IMR-90 (cell line): ENCODE measurements at regions not wholly inside any gene's neighbourhood (a gene's known extent, or its start where the extent isn't known, plus 50 kb on each side); places are given as distances from the start of the nearest gene placed in this dataset.
"Not testable (repeated sequence)": the region's sequence is repeated elsewhere in the genome, so short reads cannot be mapped to it uniquely, and the experiment has no call there.

ENCODE experiments used
- BHLHE40 ChIP-seq: fragments of 150-350 bp; IDR thresholded peaks from 2 replicates; pipeline ENCODE4 v1.6.1; 2016; ENCODE audit warnings: mild to moderate bottlenecking, low read depth, low read length
- CEBPB ChIP-seq: IDR thresholded peaks from 2 replicates; pipeline ENCODE4 v1.6.1; 2012; ENCODE audit warnings: low read depth, low read length, improper control_type of control experiment
- CTCF ChIP-seq: conservative IDR thresholded peaks from 2 replicates; pipeline ENCODE4 v1.5.1; 2012; ENCODE audit warnings: mild to moderate bottlenecking, low read depth, low read length, improper control_type of control experiment
- MAFK ChIP-seq: IDR thresholded peaks from 2 replicates; pipeline ENCODE4 v1.6.1; 2012; ENCODE audit warnings: low read depth, low read length, improper control_type of control experiment
- POLR2A ChIP-seq: IDR thresholded peaks from 2 replicates; pipeline ENCODE4 v1.6.1; 2012; ENCODE audit warnings: mild to moderate bottlenecking, low read depth, low read length
- SMC3 ChIP-seq: fragments of 150-350 bp; IDR thresholded peaks from 2 replicates; pipeline ENCODE4 v1.6.1; 2016; ENCODE audit warnings: low read depth, mild to moderate bottlenecking, antibody characterized with exemption, low read length, moderate library complexity
- TF ChIP-seq, protein P1 (sequence below): fragments of 150-350 bp; IDR thresholded peaks from 2 replicates; pipeline ENCODE4 v1.6.1; 2017; ENCODE audit warnings: mild to moderate bottlenecking, antibody characterized with exemption, low read length, low read depth

DNA sequence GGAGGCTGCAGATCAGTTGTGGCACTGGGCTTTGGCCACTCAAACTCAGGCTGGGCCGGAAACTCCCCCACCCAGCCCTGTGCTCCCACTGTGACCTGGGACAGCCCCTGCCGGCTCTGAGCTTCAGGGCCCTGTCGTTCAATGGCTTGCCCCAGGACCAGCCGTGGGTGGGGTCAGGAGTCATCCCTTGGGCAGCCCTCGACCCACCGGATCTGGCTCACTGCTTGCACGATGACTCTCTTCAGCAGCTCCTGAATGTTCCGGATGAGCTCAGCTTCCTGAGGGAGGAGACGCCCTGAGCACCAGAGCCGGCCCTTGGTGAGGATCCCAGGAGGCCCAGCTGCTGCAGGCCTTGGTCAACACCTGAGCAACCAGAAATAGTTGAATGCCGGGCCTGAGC, 1544.2 kb upstream of the USP9Y start:
- TF ChIP-seq CEBPB, CTCF, POLR2A, BHLHE40, SMC3, MAFK: not testable (repeated sequence)
- TF ChIP-seq, protein P1, sequence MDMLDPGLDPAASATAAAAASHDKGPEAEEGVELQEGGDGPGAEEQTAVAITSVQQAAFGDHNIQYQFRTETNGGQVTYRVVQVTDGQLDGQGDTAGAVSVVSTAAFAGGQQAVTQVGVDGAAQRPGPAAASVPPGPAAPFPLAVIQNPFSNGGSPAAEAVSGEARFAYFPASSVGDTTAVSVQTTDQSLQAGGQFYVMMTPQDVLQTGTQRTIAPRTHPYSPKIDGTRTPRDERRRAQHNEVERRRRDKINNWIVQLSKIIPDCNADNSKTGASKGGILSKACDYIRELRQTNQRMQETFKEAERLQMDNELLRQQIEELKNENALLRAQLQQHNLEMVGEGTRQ: not testable (repeated sequence)
